ENCODE measurements at regions not wholly inside any gene's neighbourhood (a gene's known extent, or its start where the extent isn't known, plus 50 kb on each side); places are given as distances from the start of the nearest gene placed in this dataset.

DNA sequence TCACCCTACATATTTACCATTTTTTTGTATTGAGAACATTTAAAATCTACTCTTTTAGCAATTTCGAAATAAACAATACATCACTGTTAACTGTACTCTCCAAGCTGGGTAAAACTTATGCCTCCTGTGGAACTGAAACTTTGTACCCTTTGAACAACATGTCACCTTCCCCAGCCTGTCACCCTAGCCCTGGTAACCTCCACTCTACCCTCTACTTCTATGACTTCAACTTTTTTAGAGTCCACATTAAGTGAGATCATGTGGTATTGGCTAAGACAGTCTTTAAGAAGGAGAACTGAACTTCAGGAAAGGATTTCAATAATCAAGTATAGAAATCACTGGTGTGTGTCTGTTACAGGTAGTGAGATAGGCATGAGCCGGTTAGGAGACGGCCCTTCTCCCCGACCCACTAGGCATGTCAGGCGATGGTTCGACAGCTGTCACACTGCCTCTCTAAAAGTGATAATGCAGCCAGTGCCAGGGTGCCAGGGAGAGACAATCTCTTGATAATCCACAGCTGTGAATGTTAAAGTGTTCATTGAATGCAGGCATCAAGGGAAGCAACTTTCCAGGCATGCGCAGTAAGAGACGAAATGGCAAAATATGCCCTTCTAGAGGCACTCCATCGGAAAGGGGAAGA lies 74.6 kb upstream of the RNF152 start:
- intact Hi-C loops (cut with DNase I), result no loop called here
- TF ChIP-seq POLR2A (IDR thresholded peaks at IDR 0.05), result no peak
- TF ChIP-seq, protein P1, sequence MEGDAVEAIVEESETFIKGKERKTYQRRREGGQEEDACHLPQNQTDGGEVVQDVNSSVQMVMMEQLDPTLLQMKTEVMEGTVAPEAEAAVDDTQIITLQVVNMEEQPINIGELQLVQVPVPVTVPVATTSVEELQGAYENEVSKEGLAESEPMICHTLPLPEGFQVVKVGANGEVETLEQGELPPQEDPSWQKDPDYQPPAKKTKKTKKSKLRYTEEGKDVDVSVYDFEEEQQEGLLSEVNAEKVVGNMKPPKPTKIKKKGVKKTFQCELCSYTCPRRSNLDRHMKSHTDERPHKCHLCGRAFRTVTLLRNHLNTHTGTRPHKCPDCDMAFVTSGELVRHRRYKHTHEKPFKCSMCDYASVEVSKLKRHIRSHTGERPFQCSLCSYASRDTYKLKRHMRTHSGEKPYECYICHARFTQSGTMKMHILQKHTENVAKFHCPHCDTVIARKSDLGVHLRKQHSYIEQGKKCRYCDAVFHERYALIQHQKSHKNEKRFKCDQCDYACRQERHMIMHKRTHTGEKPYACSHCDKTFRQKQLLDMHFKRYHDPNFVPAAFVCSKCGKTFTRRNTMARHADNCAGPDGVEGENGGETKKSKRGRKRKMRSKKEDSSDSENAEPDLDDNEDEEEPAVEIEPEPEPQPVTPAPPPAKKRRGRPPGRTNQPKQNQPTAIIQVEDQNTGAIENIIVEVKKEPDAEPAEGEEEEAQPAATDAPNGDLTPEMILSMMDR (IDR thresholded peaks at IDR 0.05), result no peak
- no peak overlapping the region for H3K4me3 ChIP-seq
- ATAC-seq (no peak), DNase-seq (no peak)
- WGBS (ENCODE audit: insufficient coverage, low coverage, low lambda C conversion rate, missing lambda C conversion rate), result 88% methylated on average over 6 of the region's 9 CpGs
- no peaks in the 10 kb centered on the region for H3K9me3 ChIP-seq
- H3K27me3 ChIP-seq, result no peaks in the 10 kb centered on the region
- H3K27ac ChIP-seq, result no peak overlapping the region
- no peaks in the 10 kb centered on the region for H3K36me3 ChIP-seq
- H3K4me1 ChIP-seq, result no peaks in the 10 kb centered on the region

DNA sequence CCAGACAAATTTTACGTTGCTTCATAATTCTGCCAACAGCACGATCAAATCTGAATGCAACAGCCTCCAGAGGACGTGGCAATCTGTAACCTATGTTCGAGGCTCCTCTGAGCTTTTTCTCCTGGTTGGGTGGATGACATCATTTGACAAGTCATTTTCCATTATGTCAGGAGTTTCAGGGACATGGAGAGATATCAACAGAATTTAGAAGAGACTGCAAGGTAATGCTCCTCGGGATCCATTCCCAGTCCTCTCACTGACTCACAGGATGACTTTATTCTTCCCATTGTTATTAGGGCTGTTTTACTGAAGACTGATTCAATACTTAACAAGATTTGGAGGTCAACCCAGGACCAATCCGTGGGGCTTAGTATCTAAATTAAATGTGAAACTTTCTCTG lies 72.5 kb upstream of the RNF152 start:
- 89% methylated on average over 5 of the region's 6 CpGs for WGBS (ENCODE audit: insufficient coverage, low coverage, low lambda C conversion rate, missing lambda C conversion rate)
- no peaks in the 10 kb centered on the region for H3K9me3 ChIP-seq
- H3K36me3 ChIP-seq, result no peaks in the 10 kb centered on the region
- ATAC-seq (no peak), DNase-seq (no peak)
- no peaks in the 10 kb centered on the region for H3K27me3 ChIP-seq
- H3K4me3 ChIP-seq, result no peak overlapping the region
- no peak overlapping the region for H3K27ac ChIP-seq
- TF ChIP-seq POLR2A (IDR thresholded peaks at IDR 0.05), result no peak
- TF ChIP-seq, protein P1 (IDR thresholded peaks at IDR 0.05), result no peak
- peaks cover 0 to 4% (median under 1%) of the 10 kb centered on the region in 4 donors for H3K4me1 ChIP-seq
- intact Hi-C loops (cut with DNase I), result no loop called here

DNA sequence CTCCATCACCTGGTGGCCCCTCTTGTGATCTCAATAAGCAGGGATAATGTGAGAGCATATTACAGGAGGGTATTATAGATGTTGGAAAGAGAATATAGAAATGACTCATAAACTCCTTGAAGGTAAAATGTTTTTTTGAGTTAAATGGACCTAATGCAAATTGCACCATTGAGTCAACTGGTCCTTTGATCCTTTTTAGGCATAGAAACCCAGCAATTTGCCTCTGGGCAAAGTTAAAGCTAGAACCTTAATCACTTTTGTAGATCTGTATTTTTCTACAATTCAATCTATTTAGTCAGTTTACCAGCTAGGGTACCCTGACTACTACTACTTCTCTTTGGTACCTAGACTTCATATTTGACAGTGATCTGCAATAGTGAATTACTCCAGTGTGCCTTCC lies 71.8 kb upstream of the RNF152 start:
- H3K27ac ChIP-seq, result no peak overlapping the region
- H3K4me3 ChIP-seq, result no peak overlapping the region
- intact Hi-C loops (cut with DNase I), result no loop called here
- no peak for TF ChIP-seq POLR2A (IDR thresholded peaks at IDR 0.05)
- TF ChIP-seq, protein P1 (IDR thresholded peaks at IDR 0.05), result no peak
- H3K36me3 ChIP-seq, result no peaks in the 10 kb centered on the region
- no peak for ATAC-seq
- H3K4me1 ChIP-seq, result peaks cover 0 to 8% (median 2%) of the 10 kb centered on the region in 4 donors
- H3K27me3 ChIP-seq, result no peaks in the 10 kb centered on the region
- no peak for DNase-seq
- no peaks in the 10 kb centered on the region for H3K9me3 ChIP-seq

DNA sequence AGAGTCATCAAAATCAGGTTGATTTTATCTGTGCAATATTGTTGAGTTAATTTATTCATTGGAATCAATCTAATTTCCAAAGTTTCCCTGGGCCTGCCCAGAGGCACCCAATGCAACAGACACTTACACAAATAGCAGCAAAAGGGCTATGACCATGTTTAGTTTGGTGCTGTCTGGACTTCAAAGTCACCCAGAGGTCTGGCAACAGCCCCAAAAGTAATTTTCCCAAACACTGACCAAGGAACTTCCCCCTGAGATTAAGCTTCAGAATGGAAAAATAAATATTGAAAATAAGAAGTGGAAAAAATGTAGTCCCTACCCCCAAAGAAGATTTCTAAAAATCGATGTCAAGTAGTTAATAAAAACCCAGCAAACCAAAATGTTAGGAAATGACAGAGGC lies 70.9 kb upstream of the RNF152 start:
- Histone ChIP-seq H3K27me3 (no peaks in the 10 kb centered on the region), H3K4me1 (peaks cover 0 to 14% (median 4%) of the 10 kb centered on the region in 4 donors), H3K4me3 (no peak overlapping the region), H3K9me3 (no peaks in the 10 kb centered on the region), H3K36me3 (no peaks in the 10 kb centered on the region), H3K27ac (no peak overlapping the region)
- intact Hi-C loops (cut with DNase I), result no loop called here
- ATAC-seq, result peak in 3 of 4 donors; percentile 12 to 49 (median 29)
- TF ChIP-seq POLR2A (IDR thresholded peaks at IDR 0.05), result no peak
- TF ChIP-seq, protein P1 (IDR thresholded peaks at IDR 0.05), result no peak
- DNase-seq, result no peak
- WGBS (ENCODE audit: insufficient coverage, low coverage, low lambda C conversion rate, missing lambda C conversion rate), result 23% methylated on average over 1 of the region's 1 CpG
